RWPE2 (cell line): ENCODE measurements at regions not wholly inside any gene's neighbourhood (a gene's known extent, or its start where the extent isn't known, plus 50 kb on each side); places are given as distances from the start of the nearest gene placed in this dataset.

Experiments used
- ATAC-seq: fragments of 200-7000 bp; cut with Tn5 transposase; 3 replicates; pipeline ENCODE4 v1.9.1; 2021; ENCODE audit warnings: low read depth
- DNase-seq: peaks from one replicate; pipeline ENCODE4 v3.0.0-alpha.2; 2020; ENCODE audit warnings: low spot score
- H3K27ac ChIP-seq: fragments of 450-650 bp; 2 replicates; pipeline ENCODE4 v1.5.1; 2017; ENCODE audit warnings: mild to moderate bottlenecking; ENCODE audit not compliant: poor library complexity, severe bottlenecking
- H3K27me3 ChIP-seq: fragments of 250-450 bp; sonication (Bioruptor Pico); 2 replicates; pipeline ENCODE4 v1.5.1; 2021; ENCODE audit warnings: mild to moderate bottlenecking, moderate library complexity; ENCODE audit not compliant: insufficient read depth, poor library complexity, severe bottlenecking
- H3K36me3 ChIP-seq: fragments of 250-450 bp; sonication (Bioruptor Pico); 2 replicates; pipeline ENCODE4 v1.5.1; 2020; ENCODE audit warnings: low read depth, mild to moderate bottlenecking, moderate library complexity
- H3K4me1 ChIP-seq: fragments of 250-450 bp; sonication (Bioruptor Pico); 2 replicates; pipeline ENCODE4 v1.5.1; 2021; ENCODE audit warnings: mild to moderate bottlenecking, moderate library complexity; ENCODE audit not compliant: insufficient read depth, poor library complexity, severe bottlenecking
- H3K4me3 ChIP-seq: fragments of 250-450 bp; sonication (Bioruptor Pico); 2 replicates; pipeline ENCODE4 v1.5.1; 2021; ENCODE audit warnings: mild to moderate bottlenecking, moderate library complexity; ENCODE audit not compliant: severe bottlenecking
- H3K9me3 ChIP-seq: fragments of 250-450 bp; sonication (Bioruptor Pico); 2 replicates; pipeline ENCODE4 v1.5.1; 2021; ENCODE audit warnings: mild to moderate bottlenecking, moderate library complexity; ENCODE audit not compliant: severe bottlenecking
- CTCF ChIP-seq: fragments of 450-650 bp; IDR thresholded peaks from one replicate; pipeline ENCODE4 v1.5.1; 2017; ENCODE audit warnings: mild to moderate bottlenecking, moderate library complexity; ENCODE audit not compliant: poor library complexity, severe bottlenecking

GRCh38 chr17:6305613-6306360 lies 129.1 kb downstream of the AIPL1 start:
- no peaks in the 10 kb centered on the region for H3K36me3 ChIP-seq
- no peak overlapping the region for H3K27ac ChIP-seq
- DNase-seq (no peak), ATAC-seq (no peak)
- no peak for TF ChIP-seq CTCF
- no peak overlapping the region for H3K4me3 ChIP-seq
- no peaks in the 10 kb centered on the region for H3K27me3 ChIP-seq
- no peaks in the 10 kb centered on the region for H3K4me1 ChIP-seq
- H3K9me3 ChIP-seq: no peaks in the 10 kb centered on the region

GRCh38 chr17:6304894-6305612 lies 129.9 kb downstream of the AIPL1 start:
- no peak overlapping the region for H3K4me3 ChIP-seq
- no peak for DNase-seq
- H3K27ac ChIP-seq: no peak overlapping the region
- no peaks in the 10 kb centered on the region for H3K36me3 ChIP-seq
- H3K9me3 ChIP-seq: no peaks in the 10 kb centered on the region
- no peaks in the 10 kb centered on the region for H3K27me3 ChIP-seq
- H3K4me1 ChIP-seq: no peaks in the 10 kb centered on the region
- no peak for TF ChIP-seq CTCF
- no peak for ATAC-seq

GRCh38 chr17:6303664-6304063 lies 131.3 kb downstream of the AIPL1 start:
- no peak for DNase-seq
- TF ChIP-seq CTCF: no peak
- ATAC-seq: 0 out of 3 replicates have a peak, but pooled peaks have one; percentile 35

GRCh38 chr17:6299275-6299674 lies 135.6 kb downstream of the AIPL1 start:
- Histone ChIP-seq H3K27ac (no peak overlapping the region), H3K27me3 (no peaks in the 10 kb centered on the region), H3K36me3 (no peaks in the 10 kb centered on the region), H3K4me3 (no peak overlapping the region), H3K9me3 (no peaks in the 10 kb centered on the region), H3K4me1 (no peaks in the 10 kb centered on the region)
- peak; percentile 58; the same call in 2 of the 3 replicates for ATAC-seq
- no peak for TF ChIP-seq CTCF
- no peak for DNase-seq

More at GRCh38 chr17:6303664-6304063, 131.3 kb downstream of the AIPL1 start:
- H3K4me1 ChIP-seq: no peaks in the 10 kb centered on the region
- H3K36me3 ChIP-seq: no peaks in the 10 kb centered on the region
- no peaks in the 10 kb centered on the region for H3K9me3 ChIP-seq
- no peak overlapping the region for H3K27ac ChIP-seq
- no peaks in the 10 kb centered on the region for H3K27me3 ChIP-seq
- no peak overlapping the region for H3K4me3 ChIP-seq
